ENCODE measurements at regions not wholly inside any gene's neighbourhood (a gene's known extent, or its start where the extent isn't known, plus 50 kb on each side); places are given as distances from the start of the nearest gene placed in this dataset.

DNA sequence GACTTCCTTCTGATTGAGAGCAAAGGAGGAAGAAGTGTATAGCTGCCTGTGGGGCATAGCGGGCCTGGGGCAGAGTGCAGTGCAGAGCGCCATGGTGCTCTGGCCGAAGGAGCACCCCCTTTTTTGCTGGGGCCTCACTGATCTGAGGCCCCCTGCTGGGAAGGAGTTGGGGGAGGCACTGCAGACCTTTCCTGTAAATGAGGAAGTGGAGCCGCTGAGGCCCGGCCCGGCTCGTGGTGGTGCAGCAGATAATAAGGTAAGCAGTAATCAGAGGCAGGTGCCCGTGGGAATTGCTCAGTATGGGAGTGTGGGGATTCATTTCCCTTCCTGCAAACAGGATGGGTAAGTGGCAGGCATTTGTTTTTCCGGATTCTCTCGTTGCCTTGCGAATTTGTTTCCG, 373.7 kb upstream of the MKI67 start:
- DNase-seq, result no peak

DNA sequence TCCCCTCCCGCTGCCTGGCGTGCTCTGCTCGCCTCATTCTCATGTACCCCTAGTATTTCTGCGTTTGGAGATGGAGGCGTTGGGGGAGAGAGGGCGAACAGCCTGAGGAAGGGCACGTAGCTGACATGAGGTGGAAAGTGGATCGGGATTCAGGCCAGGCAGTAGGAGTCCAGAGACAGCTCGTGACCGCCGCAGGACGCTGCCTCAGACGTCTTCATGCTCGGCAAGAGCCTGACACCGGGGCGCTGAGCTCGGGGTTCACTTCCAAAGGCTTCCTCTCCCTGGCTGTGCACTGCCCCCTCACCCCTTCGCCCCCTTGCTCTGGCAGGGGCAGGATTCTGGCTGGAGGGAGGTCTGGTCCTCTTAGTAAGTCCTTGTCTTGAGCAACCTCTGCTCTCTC, 374.4 kb upstream of the MKI67 start:
- no peak for DNase-seq

GRCh38 chr10:128505346-128505745, 379.1 kb upstream of the MKI67 start:
- DNase-seq, result no peak

- no peak for DNase-seq
These were observed 380.2 kb upstream of the MKI67 start for GRCh38 chr10:128506423-128506822.

GRCh38 chr10:128507066-128507465, 380.8 kb upstream of the MKI67 start:
- no peak for DNase-seq

DNA sequence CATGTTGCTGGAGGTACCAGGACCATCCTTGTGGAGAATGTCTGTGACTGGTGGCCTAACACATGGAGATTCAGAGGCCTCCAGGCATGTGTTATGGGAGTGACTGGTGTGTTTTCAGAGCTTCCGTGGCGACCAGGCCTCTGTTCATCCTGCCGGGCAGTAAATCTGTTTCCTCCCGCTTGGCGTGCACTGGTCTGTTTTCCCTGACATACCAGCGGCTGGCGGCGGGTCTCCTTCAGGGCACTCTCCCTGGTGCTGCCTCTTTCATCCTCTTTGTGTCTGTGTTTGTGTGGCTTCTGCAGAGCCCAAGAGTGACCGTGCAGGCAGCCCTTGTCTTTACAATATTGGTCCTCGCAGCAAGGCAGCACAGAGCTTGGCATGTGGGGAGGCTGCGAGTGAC, 385.1 kb upstream of the MKI67 start:
- DNase-seq, result no peak

DNA sequence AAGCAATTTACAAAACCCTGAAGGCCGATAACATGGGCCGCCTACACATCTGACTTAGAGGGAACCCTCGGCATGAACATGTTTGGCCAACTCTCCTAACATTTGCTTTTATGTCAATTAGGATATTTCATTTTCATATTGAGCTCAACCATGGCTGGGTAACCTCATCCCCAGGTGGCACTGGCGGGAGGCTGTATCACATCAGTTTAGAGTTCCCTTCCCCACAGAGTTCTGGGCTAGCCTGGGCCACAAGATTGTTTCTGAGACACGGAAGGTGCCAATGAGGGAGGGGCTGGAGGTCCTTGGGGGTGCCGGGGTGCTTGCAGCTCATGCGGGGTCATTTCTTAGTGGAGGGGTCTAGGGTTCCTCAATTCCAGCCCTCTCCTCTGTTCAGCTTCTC, 386.5 kb upstream of the MKI67 start:
- DNase-seq, result no peak

- no peak for DNase-seq
These were observed 388.3 kb upstream of the MKI67 start for GRCh38 chr10:128514536-128514935.

GRCh38 chr10:128516180-128516579, 390.0 kb upstream of the MKI67 start:
- DNase-seq, result no peak

- DNase-seq, result no peak
These were observed 390.9 kb upstream of the MKI67 start for GRCh38 chr10:128517167-128517566.

DNA sequence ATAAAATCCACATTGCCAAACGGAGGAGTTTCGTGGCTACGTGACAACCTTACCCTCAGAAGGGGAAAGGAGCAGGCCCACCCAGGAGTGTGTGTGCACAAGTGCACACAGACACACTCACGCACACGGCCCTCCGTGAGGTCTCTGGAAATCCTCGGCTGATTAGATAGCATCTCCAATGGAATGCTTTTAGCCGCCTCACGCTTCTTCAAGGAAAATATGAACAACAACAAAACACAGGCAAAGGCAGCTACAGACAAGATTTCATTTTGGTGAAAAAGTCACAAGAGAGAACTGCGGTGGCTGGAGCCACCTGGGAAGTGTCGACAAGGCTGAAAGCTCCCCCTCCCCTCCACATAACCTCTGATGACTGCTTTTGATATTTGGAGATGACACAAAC, 391.8 kb upstream of the MKI67 start:
- no peak for DNase-seq

DNA sequence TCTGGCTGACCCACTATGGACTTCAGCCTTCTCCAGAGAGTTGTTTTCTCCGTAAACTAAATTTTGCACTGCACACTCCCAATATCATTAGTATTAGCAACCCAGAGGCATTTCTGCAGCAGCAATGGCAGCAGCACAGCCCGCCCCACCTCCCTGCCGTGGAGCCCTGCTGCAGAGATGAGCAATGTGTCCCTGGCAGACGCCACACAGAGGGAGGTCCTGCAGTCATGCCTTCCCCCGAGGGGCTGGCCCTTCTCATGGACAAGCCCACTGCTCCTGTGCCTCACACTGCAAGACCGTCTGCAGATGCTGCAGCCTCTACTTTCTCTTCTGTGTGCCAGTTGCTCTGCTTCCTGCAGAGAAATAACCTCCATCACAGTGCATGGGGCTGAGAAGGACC, 393.4 kb upstream of the MKI67 start:
- no peak for DNase-seq

GRCh38 chr10:128520211-128520815, 394.1 kb upstream of the MKI67 start:
- no peak for DNase-seq

GRCh38 chr10:128522551-128523308, 396.5 kb upstream of the MKI67 start:
- DNase-seq, result no peak

DNA sequence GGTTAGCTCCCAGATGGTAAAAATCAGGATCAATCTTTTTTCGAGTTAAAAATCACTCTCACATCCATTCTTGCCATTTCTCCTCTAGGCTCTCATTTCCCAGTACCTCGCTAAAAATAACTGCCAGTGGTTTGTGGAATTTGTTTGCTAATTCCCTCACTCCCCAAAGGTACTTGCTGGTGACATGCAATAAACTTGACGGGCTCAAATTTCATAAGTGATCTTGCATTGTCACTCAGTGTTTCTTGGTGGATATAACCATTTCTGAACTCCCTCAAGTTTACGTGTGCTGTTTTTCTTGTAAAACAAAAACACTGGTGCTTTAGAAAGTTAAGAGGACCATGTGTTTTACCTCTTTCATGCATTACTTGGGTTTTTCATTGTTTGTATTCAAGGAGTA, 399.2 kb upstream of the MKI67 start:
- DNase-seq, result no peak

DNA sequence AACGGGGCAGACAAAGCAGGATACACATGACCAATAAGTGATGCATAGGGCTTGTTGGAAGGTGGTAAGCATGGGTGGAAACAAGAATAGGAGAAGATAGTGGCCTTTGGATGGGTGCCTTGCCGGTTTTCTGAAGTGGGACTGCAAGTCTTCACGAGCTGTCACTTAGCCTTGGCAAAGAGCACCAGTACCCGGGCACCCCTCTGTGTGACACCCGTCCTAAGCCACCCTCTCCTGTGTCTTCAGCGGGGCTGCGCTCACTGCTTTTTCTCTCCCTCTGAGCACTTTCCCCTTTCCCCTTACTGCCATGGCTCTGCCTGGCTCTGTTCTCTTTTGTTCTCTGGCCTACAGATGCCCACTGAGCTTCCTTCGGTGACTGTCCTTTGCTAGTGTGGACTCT, 399.7 kb upstream of the MKI67 start:
- DNase-seq, result no peak

DNA sequence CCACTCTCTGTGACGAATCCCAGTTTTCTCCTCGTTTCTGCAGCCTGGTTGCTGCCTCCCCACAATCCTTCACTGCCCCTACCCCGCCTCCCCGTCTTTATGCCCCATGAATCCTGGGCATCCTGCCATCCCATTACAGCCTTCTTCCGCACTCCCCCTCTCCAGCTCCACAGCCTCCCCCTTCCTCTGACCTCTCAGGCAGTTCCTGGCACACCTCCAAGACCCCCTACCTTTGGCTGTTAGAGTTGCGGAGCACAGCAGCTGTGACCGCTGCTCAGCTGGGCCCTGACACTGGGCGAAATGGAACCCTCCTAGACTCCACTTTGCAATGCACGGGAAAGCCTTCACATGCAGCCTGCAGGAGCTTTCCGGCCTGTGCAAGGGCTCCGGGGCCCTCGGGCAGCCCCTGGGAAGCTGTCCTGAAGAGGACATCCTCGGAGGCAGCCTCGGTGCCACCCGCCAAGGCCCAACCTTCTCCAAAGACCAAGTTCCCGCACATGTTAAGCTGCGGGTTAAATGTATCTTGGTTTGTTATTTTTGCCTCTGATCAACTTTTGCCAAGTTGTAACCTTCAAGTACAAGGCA, 400.7 kb upstream of the MKI67 start:
- no peak for DNase-seq

- no peak for DNase-seq
These were observed 401.5 kb upstream of the MKI67 start for GRCh38 chr10:128527711-128528110.

- no peak for DNase-seq
These were observed 401.9 kb upstream of the MKI67 start for GRCh38 chr10:128528167-128528566.

DNA sequence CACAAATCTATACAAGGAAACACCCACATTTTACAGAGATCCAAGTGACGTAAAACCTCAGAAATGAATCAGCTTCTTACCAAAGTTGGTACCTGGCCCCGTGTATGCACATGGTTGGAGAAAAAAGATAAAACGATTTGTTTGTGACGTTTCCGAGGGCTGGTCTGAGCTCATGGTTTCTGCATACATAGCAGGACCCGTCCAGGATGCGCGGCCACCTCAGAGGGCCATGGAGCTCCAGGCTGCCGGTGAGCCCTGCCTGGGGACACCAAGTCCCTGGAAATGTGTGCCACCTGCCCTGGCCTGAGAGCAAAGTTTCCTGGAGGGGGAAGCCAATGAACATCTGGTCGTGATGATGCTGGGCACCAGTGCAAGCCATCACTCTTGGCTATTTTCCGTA, 402.6 kb upstream of the MKI67 start:
- DNase-seq, result no peak

GRCh38 chr10:128529225-128529624, 403.0 kb upstream of the MKI67 start:
- no peak for DNase-seq

DNA sequence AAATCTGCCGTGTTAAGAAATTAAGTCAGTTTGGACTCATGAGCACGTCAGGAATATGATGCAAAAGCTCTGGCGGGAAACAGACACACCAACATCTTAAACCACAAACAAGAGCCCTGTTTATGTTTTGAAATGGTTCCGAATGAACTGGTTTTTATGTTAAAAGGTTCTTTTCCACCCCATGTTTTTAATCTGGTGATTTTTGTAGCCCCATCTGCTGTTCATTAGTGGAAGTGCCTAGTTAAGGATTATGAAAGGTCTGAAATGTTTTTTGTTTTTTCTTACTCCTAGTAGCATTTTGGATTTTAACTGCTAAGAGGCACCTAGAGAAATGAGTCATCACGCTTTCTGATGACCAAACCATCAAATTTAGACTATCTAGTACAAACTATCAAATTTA, 404.1 kb upstream of the MKI67 start:
- no peak for DNase-seq

GRCh38 chr10:128530946-128531345, 404.7 kb upstream of the MKI67 start:
- no peak for DNase-seq

GRCh38 chr10:128534686-128535085, 408.5 kb upstream of the MKI67 start:
- DNase-seq, result no peak

- no peak for DNase-seq
These were observed 410.0 kb upstream of the MKI67 start for GRCh38 chr10:128536259-128536658.

All from NCI-H2029 treated with DMSO at 0.1 percent for 48 hours (cell line).